ENCODE measurements at regions not wholly inside any gene's neighbourhood (a gene's known extent, or its start where the extent isn't known, plus 50 kb on each side); places are given as distances from the start of the nearest gene placed in this dataset.

DNA sequence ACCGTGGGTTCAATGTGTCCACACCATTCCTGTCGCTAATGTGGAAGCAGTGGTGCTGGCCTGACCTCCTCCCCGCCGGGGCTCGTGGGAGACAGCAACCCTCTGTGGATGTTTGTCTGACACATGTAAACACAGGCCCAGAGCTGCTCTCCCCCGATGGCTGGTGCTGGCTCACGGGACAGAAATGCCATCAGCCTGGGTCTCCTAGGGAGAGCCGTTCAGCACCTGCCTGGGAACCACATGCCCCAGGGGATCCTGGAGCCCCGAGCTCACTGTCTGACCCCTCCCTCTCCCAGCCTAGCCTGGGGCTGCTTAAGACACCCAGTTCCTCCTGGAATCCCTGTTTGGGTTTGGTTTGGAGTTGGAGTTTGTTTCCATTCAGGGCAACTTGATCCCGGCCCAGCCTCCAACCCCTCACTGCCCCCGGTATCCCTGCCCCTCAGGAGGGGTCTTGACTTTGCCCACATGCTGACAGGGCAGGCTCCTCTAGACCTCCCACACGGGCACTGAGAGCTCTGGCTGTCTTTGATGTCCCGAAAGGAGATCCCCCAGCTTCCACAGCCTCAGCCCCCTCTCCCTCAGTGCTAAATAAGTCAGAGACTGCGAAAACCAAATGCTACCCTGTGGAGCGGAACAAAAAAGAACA is 50.9 kb upstream of the WNT11 start:
- no peak overlapping the region for H3K27ac ChIP-seq
- H3K9me3 ChIP-seq, result no peaks in the 10 kb centered on the region
- H3K27me3 ChIP-seq, result peaks cover 0 to 4% of the 10 kb centered on the region in 2 donors
- TF ChIP-seq, protein P1, sequence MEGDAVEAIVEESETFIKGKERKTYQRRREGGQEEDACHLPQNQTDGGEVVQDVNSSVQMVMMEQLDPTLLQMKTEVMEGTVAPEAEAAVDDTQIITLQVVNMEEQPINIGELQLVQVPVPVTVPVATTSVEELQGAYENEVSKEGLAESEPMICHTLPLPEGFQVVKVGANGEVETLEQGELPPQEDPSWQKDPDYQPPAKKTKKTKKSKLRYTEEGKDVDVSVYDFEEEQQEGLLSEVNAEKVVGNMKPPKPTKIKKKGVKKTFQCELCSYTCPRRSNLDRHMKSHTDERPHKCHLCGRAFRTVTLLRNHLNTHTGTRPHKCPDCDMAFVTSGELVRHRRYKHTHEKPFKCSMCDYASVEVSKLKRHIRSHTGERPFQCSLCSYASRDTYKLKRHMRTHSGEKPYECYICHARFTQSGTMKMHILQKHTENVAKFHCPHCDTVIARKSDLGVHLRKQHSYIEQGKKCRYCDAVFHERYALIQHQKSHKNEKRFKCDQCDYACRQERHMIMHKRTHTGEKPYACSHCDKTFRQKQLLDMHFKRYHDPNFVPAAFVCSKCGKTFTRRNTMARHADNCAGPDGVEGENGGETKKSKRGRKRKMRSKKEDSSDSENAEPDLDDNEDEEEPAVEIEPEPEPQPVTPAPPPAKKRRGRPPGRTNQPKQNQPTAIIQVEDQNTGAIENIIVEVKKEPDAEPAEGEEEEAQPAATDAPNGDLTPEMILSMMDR (IDR thresholded peaks at IDR 0.05), result no peak
- H3K4me3 ChIP-seq, result no peak overlapping the region
- H3K4me1 ChIP-seq, result peaks cover 0 to under 1% (median 0%) of the 10 kb centered on the region in 4 donors
- no peak for DNase-seq (ENCODE audit: low spot score in 2 of 2)
- H3K36me3 ChIP-seq, result no peaks in the 10 kb centered on the region
- 49 to 57% methylated on average over 14 to 15 of the region's 15 CpGs for WGBS, 2 donors

DNA sequence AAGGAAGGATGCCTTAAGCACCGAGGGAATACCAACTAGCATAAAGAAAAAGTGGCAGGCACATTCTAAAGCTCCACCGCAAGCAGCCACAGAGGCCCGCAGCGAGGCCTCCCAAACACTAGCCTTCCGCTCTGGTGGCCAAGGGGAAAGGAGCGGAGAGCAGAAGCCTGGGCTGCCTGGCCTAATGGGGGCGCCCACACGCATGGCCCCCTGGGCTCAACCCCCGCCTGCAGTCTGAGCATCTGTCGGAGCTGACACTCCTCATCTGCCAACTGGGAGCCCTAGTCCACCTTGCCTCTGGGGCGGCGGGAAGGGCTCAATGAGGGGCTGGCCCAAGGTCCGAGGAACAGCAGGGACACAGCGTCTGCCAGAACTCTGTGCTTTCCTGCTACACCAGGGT is 50.1 kb upstream of the WNT11 start:
- H3K36me3 ChIP-seq, result no peaks in the 10 kb centered on the region
- H3K4me1 ChIP-seq, result peaks cover 0 to 4% (median 0%) of the 10 kb centered on the region in 4 donors
- 63 to 73% methylated on average over 7 to 14 of the region's 14 CpGs for WGBS, 2 donors
- no peaks in the 10 kb centered on the region for H3K9me3 ChIP-seq
- no peak for DNase-seq (ENCODE audit: low spot score in 2 of 2)
- H3K4me3 ChIP-seq, result no peak overlapping the region
- H3K27ac ChIP-seq, result no peak overlapping the region
- TF ChIP-seq, protein P1 (IDR thresholded peaks at IDR 0.05), result no peak
- peaks cover 0 to 4% of the 10 kb centered on the region in 2 donors for H3K27me3 ChIP-seq
